Keratinocyte (primary cell): ENCODE measurements at regions not wholly inside any gene's neighbourhood (a gene's known extent, or its start where the extent isn't known, plus 50 kb on each side); places are given as distances from the start of the nearest gene placed in this dataset.

Source experiments
- DNase-seq: peaks from one replicate; pipeline ENCODE4 v3.0.0-alpha.2; 2011; ENCODE audit warnings: low read depth, missing footprints, low spot score
- FAIRE-seq: peaks from 2 replicates; lab custom pipeline; 2011; peaks lifted over from hg19 to GRCh38; lab: Jason Lieb, UNC
- H2AFZ ChIP-seq: 2 replicates; pipeline ENCODE4 v1.6.0; 2012; ENCODE audit warnings: low read length, control low read depth, inconsistent platforms; ENCODE audit not compliant: control insufficient read depth
- H3K27ac ChIP-seq: 2 replicates; pipeline ENCODE4 v1.5.1; 2011; ENCODE audit warnings: low read length; ENCODE audit not compliant: control insufficient read depth, insufficient read depth
- H3K27me3 ChIP-seq: 3 replicates; pipeline ENCODE4 v1.6.0; 2011; ENCODE audit warnings: low read length; ENCODE audit not compliant: control insufficient read depth, insufficient read depth; ENCODE audit errors: extremely low read depth
- H3K36me3 ChIP-seq, 2 experiments: 2 replicates in 1 of 2; 3 replicates in 1 of 2; pipeline ENCODE4 v1.5.1; 2011; ENCODE audit warnings: low read length in 2 of 2, mild to moderate bottlenecking in 1 of 2; ENCODE audit not compliant: control insufficient read depth in 2 of 2, insufficient read depth in 2 of 2; ENCODE audit errors: extremely low read depth in 1 of 2
- H3K4me1 ChIP-seq: 3 replicates; pipeline ENCODE4 v1.5.1; 2011; ENCODE audit warnings: low read length; ENCODE audit not compliant: control insufficient read depth, insufficient read depth; ENCODE audit errors: extremely low read depth
- H3K4me2 ChIP-seq: 3 replicates; pipeline ENCODE4 v1.6.0; 2011; ENCODE audit warnings: low read depth, low read length; ENCODE audit not compliant: control insufficient read depth, insufficient read depth; ENCODE audit errors: extremely low read depth
- H3K4me3 ChIP-seq, 3 experiments: fragments of 200-600 bp in 1 of 3; sonication (generic) in 1 of 3; 2 replicates in 2 of 3; 3 replicates in 1 of 3; pipeline ENCODE4 v1.5.1; 2011 to 2016; ENCODE audit warnings: low read length in 3 of 3, mild to moderate bottlenecking in 3 of 3, control low read depth in 2 of 3, inconsistent platforms in 1 of 3, low read depth in 1 of 3, mixed read lengths in 1 of 3, mixed run types in 1 of 3, moderate library complexity in 1 of 3; ENCODE audit not compliant: control insufficient read depth in 2 of 3, insufficient read depth in 2 of 3; ENCODE audit errors: extremely low read depth in 1 of 3
- H3K79me2 ChIP-seq: 2 replicates; pipeline ENCODE4 v1.6.0; 2012; ENCODE audit warnings: low read length; ENCODE audit not compliant: control insufficient read depth, insufficient read depth
- H3K9ac ChIP-seq: 3 replicates; pipeline ENCODE4 v1.6.0; 2011; ENCODE audit warnings: low read length; ENCODE audit not compliant: control insufficient read depth, insufficient read depth; ENCODE audit errors: extremely low read depth
- H3K9me1 ChIP-seq: 3 replicates; pipeline ENCODE4 v1.6.0; 2011; ENCODE audit warnings: low read length; ENCODE audit not compliant: control insufficient read depth, insufficient read depth; ENCODE audit errors: extremely low read depth
- H3K9me3 ChIP-seq: 2 replicates; pipeline ENCODE4 v1.5.1; 2012; ENCODE audit warnings: low read depth, low read length; ENCODE audit not compliant: control insufficient read depth
- H4K20me1 ChIP-seq: 3 replicates; pipeline ENCODE4 v1.6.0; 2011; ENCODE audit warnings: low read length; ENCODE audit not compliant: control insufficient read depth, insufficient read depth; ENCODE audit errors: extremely low read depth
- CTCF ChIP-seq, 3 experiments: IDR thresholded peaks in 1 of 3; conservative IDR thresholded peaks in 1 of 3; optimal IDR thresholded peaks in 1 of 3; 2 replicates in 2 of 3; 3 replicates in 1 of 3; pipeline versions ENCODE3 to v1.5.1; 2011; ENCODE audit warnings: low read length in 3 of 3, mild to moderate bottlenecking in 3 of 3, moderate library complexity in 2 of 3, control low read depth in 1 of 3, inconsistent platforms in 1 of 3; ENCODE audit not compliant: insufficient read depth in 2 of 3; ENCODE audit errors: extremely low read depth in 1 of 3
- EZH2 ChIP-seq: IDR thresholded peaks from one replicate; pipeline ENCODE4 v1.6.1; 2012; ENCODE audit warnings: inconsistent platforms, mild to moderate bottlenecking, low read length, moderate library complexity
- dilution Hi-C: fragments of 300-500 bp; cut with MboI; formaldehyde crosslinking; loops from one replicate; pipeline ENCODE4 v1.7.0; 2020; ENCODE audit warnings: low sequenced_read_pairs; ENCODE audit not compliant: extremely low pct_ligation_motif_present

- Histone ChIP-seq H3K9me3 (no peaks in the 10 kb centered on the region), H3K36me3 (no peaks in the 10 kb centered on the region), H3K4me3 (no peak overlapping the region), H3K4me1 (no peaks in the 10 kb centered on the region), H3K9ac (no peak overlapping the region), H2AFZ (no peak overlapping the region), H3K27me3 (peaks cover 48% of the 10 kb centered on the region), H3K4me2 (no peak overlapping the region), H3K27ac (no peak overlapping the region), H3K79me2 (no peaks in the 10 kb centered on the region), H3K9me1 (no peaks in the 10 kb centered on the region), H4K20me1 (no peaks in the 10 kb centered on the region)
- DNase-seq (no peak), FAIRE-seq (no peak)
- dilution Hi-C loops = no loop called here
- TF ChIP-seq CTCF (optimal IDR thresholded peaks at IDR 0.05 in 1 of 3, IDR thresholded peaks at IDR 0.05 in 1 of 3, conservative IDR thresholded peaks at IDR 0.05 in 1 of 3; ENCODE audit: extremely low read depth in 1 of 3, insufficient read depth in 2 of 3, low read length in 3 of 3) (no peak), EZH2 (no peak)
Observed at GRCh38 chr7:1372063-1372462, 87.2 kb downstream of the MICALL2 start.

- H3K4me1 ChIP-seq = no peaks in the 10 kb centered on the region
- no peaks in the 10 kb centered on the region for H3K9me1 ChIP-seq
- H3K27me3 ChIP-seq = peaks cover 40% of the 10 kb centered on the region
- H3K27ac ChIP-seq = no peak overlapping the region
- DNase-seq (no peak), FAIRE-seq (no peak)
- no peak for TF ChIP-seq CTCF (optimal IDR thresholded peaks at IDR 0.05 in 1 of 3, IDR thresholded peaks at IDR 0.05 in 1 of 3, conservative IDR thresholded peaks at IDR 0.05 in 1 of 3; ENCODE audit: extremely low read depth in 1 of 3, insufficient read depth in 2 of 3, low read length in 3 of 3)
- no peak for TF ChIP-seq EZH2
- no peaks in the 10 kb centered on the region for H3K9me3 ChIP-seq
- H3K4me2 ChIP-seq = no peak overlapping the region
- dilution Hi-C loops = no loop called here
- H3K79me2 ChIP-seq = no peaks in the 10 kb centered on the region
- no peaks in the 10 kb centered on the region for H3K36me3 ChIP-seq
- no peak overlapping the region for H3K4me3 ChIP-seq
- no peaks in the 10 kb centered on the region for H4K20me1 ChIP-seq
- no peak overlapping the region for H2AFZ ChIP-seq
- H3K9ac ChIP-seq = no peak overlapping the region
Observed at GRCh38 chr7:1372671-1373379, 86.4 kb downstream of the MICALL2 start.
